GM21619 (cell line): ENCODE measurements at regions not wholly inside any gene's neighbourhood (a gene's known extent, or its start where the extent isn't known, plus 50 kb on each side); places are given as distances from the start of the nearest gene placed in this dataset.
"Not testable (repeated sequence)": the region's sequence is repeated elsewhere in the genome, so short reads cannot be mapped to it uniquely, and the experiment has no call there.

ENCODE experiments used
- ATAC-seq: cut with Tn5 transposase; IDR thresholded peaks from one replicate; pipeline ENCODE4 v1.9.1; 2021; ENCODE audit not compliant: unreplicated experiment

GRCh38 chr22:22774762-22775161 lies 112.9 kb upstream of the IGLL5 start:
- not testable (repeated sequence) for ATAC-seq

- ATAC-seq = no peak
These were observed 111.5 kb upstream of the IGLL5 start for GRCh38 chr22:22776121-22776520.

- no peak for ATAC-seq
These were observed 108.4 kb upstream of the IGLL5 start for GRCh38 chr22:22779213-22779612.

- no peak for ATAC-seq
These were observed 104.0 kb upstream of the IGLL5 start for GRCh38 chr22:22783575-22783974.

- ATAC-seq = no peak
These were observed 103.2 kb upstream of the IGLL5 start for GRCh38 chr22:22784249-22785039.

- ATAC-seq = no peak
These were observed 102.1 kb upstream of the IGLL5 start for GRCh38 chr22:22785316-22786065.

- ATAC-seq = no peak
These were observed 101.1 kb upstream of the IGLL5 start for GRCh38 chr22:22786301-22787115.

- no peak for ATAC-seq
These were observed 100.5 kb upstream of the IGLL5 start for GRCh38 chr22:22787151-22787550.

GRCh38 chr22:22787786-22788459 lies 99.7 kb upstream of the IGLL5 start:
- ATAC-seq = no peak

- ATAC-seq = no peak
These were observed 99.1 kb upstream of the IGLL5 start for GRCh38 chr22:22788460-22789037.

- ATAC-seq = no peak
These were observed 98.2 kb upstream of the IGLL5 start for GRCh38 chr22:22789233-22789921.

GRCh38 chr22:22789922-22790845 lies 97.4 kb upstream of the IGLL5 start:
- ATAC-seq = no peak

- ATAC-seq = no peak
These were observed 96.0 kb upstream of the IGLL5 start for GRCh38 chr22:22791438-22792181.

- ATAC-seq = not testable (repeated sequence)
These were observed 95.3 kb upstream of the IGLL5 start for GRCh38 chr22:22792205-22792786.

- ATAC-seq = not testable (repeated sequence)
These were observed 92.0 kb upstream of the IGLL5 start for GRCh38 chr22:22795639-22796038.

GRCh38 chr22:22796724-22797123 lies 90.9 kb upstream of the IGLL5 start:
- ATAC-seq = no peak

- ATAC-seq = no peak
These were observed 89.4 kb upstream of the IGLL5 start for GRCh38 chr22:22798232-22798616.

- no peak for ATAC-seq
These were observed 88.9 kb upstream of the IGLL5 start for GRCh38 chr22:22798716-22799115.
